ENCODE measurements at regions not wholly inside any gene's neighbourhood (a gene's known extent, or its start where the extent isn't known, plus 50 kb on each side); places are given as distances from the start of the nearest gene placed in this dataset.

GRCh38 chr15:69838994-69839393 lies 258.7 kb downstream of the TLE3 start:
- WGBS, 2 donors (ENCODE audit: low coverage in 1 of 2) = 100% methylated on average over 1 of the region's 2 CpGs
- Histone ChIP-seq H3K9me3 (no peaks in the 10 kb centered on the region), H3K4me1 (no peaks in the 10 kb centered on the region), H3K27ac (no peak overlapping the region), H3K27me3 (no peaks in the 10 kb centered on the region), H3K36me3 (no peaks in the 10 kb centered on the region), H3K4me3 (no peak overlapping the region)
- TF ChIP-seq EP300 (IDR thresholded peaks at IDR 0.05) = no peak
- TF ChIP-seq POLR2AphosphoS5 (IDR thresholded peaks at IDR 0.05) = no peak
- TF ChIP-seq POLR2A (IDR thresholded peaks at IDR 0.05) = no peak
- TF ChIP-seq CTCF (IDR thresholded peaks at IDR 0.05) = no peak
- no peak for ATAC-seq

GRCh38 chr15:69841113-69841828 lies 256.4 kb downstream of the TLE3 start:
- Histone ChIP-seq H3K4me1 (no peaks in the 10 kb centered on the region), H3K9me3 (no peaks in the 10 kb centered on the region), H3K4me3 (no peak overlapping the region), H3K27me3 (peaks cover 1% of the 10 kb centered on the region), H3K27ac (no peak overlapping the region), H3K36me3 (no peaks in the 10 kb centered on the region)
- 76 to 83% methylated on average over 4 to 12 of the region's 21 CpGs for WGBS, 2 donors (ENCODE audit: low coverage in 1 of 2)
- no peak for ATAC-seq
- TF ChIP-seq POLR2A (IDR thresholded peaks at IDR 0.05) (no peak), CTCF (IDR thresholded peaks at IDR 0.05) (no peak), POLR2AphosphoS5 (IDR thresholded peaks at IDR 0.05) (no peak), EP300 (IDR thresholded peaks at IDR 0.05) (no peak)

- Histone ChIP-seq H3K27ac (no peak overlapping the region), H3K9me3 (no peaks in the 10 kb centered on the region), H3K4me1 (no peaks in the 10 kb centered on the region), H3K4me3 (no peak overlapping the region), H3K36me3 (no peaks in the 10 kb centered on the region), H3K27me3 (peaks cover 5% of the 10 kb centered on the region)
- no peak for TF ChIP-seq EP300 (IDR thresholded peaks at IDR 0.05)
- no peak for TF ChIP-seq POLR2AphosphoS5 (IDR thresholded peaks at IDR 0.05)
- TF ChIP-seq POLR2A (IDR thresholded peaks at IDR 0.05) = no peak
- no peak for TF ChIP-seq CTCF (IDR thresholded peaks at IDR 0.05)
- ATAC-seq = no peak
- WGBS, 2 donors (ENCODE audit: low coverage in 1 of 2) = 79 to 89% methylated on average over 4 to 5 of the region's 5 CpGs
Observed at GRCh38 chr15:69842851-69843250, 254.9 kb downstream of the TLE3 start.

GRCh38 chr15:69843276-69843899 lies 254.3 kb downstream of the TLE3 start:
- Histone ChIP-seq H3K4me3 (no peak overlapping the region), H3K27me3 (peaks cover 6% of the 10 kb centered on the region), H3K27ac (no peak overlapping the region), H3K36me3 (no peaks in the 10 kb centered on the region), H3K9me3 (no peaks in the 10 kb centered on the region), H3K4me1 (no peaks in the 10 kb centered on the region)
- TF ChIP-seq CTCF (IDR thresholded peaks at IDR 0.05) = no peak
- TF ChIP-seq EP300 (IDR thresholded peaks at IDR 0.05) = no peak
- TF ChIP-seq POLR2A (IDR thresholded peaks at IDR 0.05) = no peak
- TF ChIP-seq POLR2AphosphoS5 (IDR thresholded peaks at IDR 0.05) = no peak
- 58 to 64% methylated on average over 3 to 11 of the region's 13 CpGs for WGBS, 2 donors (ENCODE audit: low coverage in 1 of 2)
- ATAC-seq = no peak

- no peak overlapping the region for H3K27ac ChIP-seq
- H3K36me3 ChIP-seq = no peaks in the 10 kb centered on the region
Observed at GRCh38 chr15:69843900-69844304, 253.8 kb downstream of the TLE3 start.

More at GRCh38 chr15:69843900-69844304, 253.8 kb downstream of the TLE3 start:
- Histone ChIP-seq H3K4me1 (no peaks in the 10 kb centered on the region), H3K4me3 (no peak overlapping the region), H3K27me3 (peaks cover 12% of the 10 kb centered on the region), H3K9me3 (no peaks in the 10 kb centered on the region)
- no CpG with 5 or more reads among the region's 10 CpGs for WGBS, 2 donors (ENCODE audit: low coverage in 1 of 2)
- ATAC-seq = no peak
- TF ChIP-seq POLR2AphosphoS5 (IDR thresholded peaks at IDR 0.05) (no peak), POLR2A (IDR thresholded peaks at IDR 0.05) (no peak), CTCF (IDR thresholded peaks at IDR 0.05) (no peak), EP300 (IDR thresholded peaks at IDR 0.05) (no peak)

Data from gastroesophageal sphincter (tissue), 4 donors.